SK-N-SH (cell line): ENCODE measurements at regions not wholly inside any gene's neighbourhood (a gene's known extent, or its start where the extent isn't known, plus 50 kb on each side); places are given as distances from the start of the nearest gene placed in this dataset.
A peak's percentile ranks its signal among the peaks of the same experiment; 100 is the strongest.
"Not testable (repeated sequence)": the region's sequence is repeated elsewhere in the genome, so short reads cannot be mapped to it uniquely, and the experiment has no call there.

ENCODE experiments used
- CTCF ChIA-PET: fragments of 300-600, 350-600 bp; formaldehyde crosslinking; extraction: SDS; loops from one replicate; lab custom pipeline; 2021; lab: Yijun Ruan, JAX
- POLR2A ChIA-PET: fragments of 350-600 bp; sonication (Branson Sonifier 250); formaldehyde crosslinking; extraction: SDS; loops from one replicate; lab custom pipeline; 2020; ENCODE audit warnings: antibody characterized with exemption, inconsistent platforms; lab: Yijun Ruan, JAX
- DNase-seq: peaks from one replicate; pipeline ENCODE4 v3.0.0; 2012
- H2AFZ ChIP-seq: fragments of 200-600 bp; sonication (generic); 2 replicates; pipeline ENCODE4 v1.8.1; 2016; ENCODE audit warnings: antibody characterized with exemption, mild to moderate bottlenecking, low read depth
- H3F3A ChIP-seq: fragments of 200-600 bp; sonication (generic); replicated peaks from 2 replicates; pipeline ENCODE3; 2016; ENCODE audit warnings: antibody characterized with exemption, mild to moderate bottlenecking; ENCODE audit not compliant: insufficient read depth
- H3K27ac ChIP-seq, 2 experiments: fragments of 200-500 bp in 1 of 2; fragments of 200-600 bp in 1 of 2; sonication (Bioruptor generic) in 1 of 2; sonication (generic), shearing (Covaris generic) in 1 of 2; 2 replicates each; pipeline versions ENCODE4 v1.5.1 to v1.6.1; 2014 to 2016; ENCODE audit warnings: low read depth in 2 of 2, inconsistent platforms in 1 of 2, low read length in 1 of 2, mild to moderate bottlenecking in 1 of 2, mixed read lengths in 1 of 2
- H3K27me3 ChIP-seq: fragments of 200-600 bp; sonication (generic), shearing (Covaris generic); 2 replicates; pipeline ENCODE4 v1.6.1; 2016; ENCODE audit warnings: mixed run types; ENCODE audit not compliant: insufficient read depth
- H3K36me3 ChIP-seq, 2 experiments: fragments of 200-500 bp in 1 of 2; fragments of 200-600 bp in 1 of 2; sonication (Bioruptor generic) in 1 of 2; sonication (generic) in 1 of 2; replicated peaks in 1 of 2; 2 replicates each; pipeline versions ENCODE3 to v1.5.1; 2014 to 2016; ENCODE audit warnings: low read length in 1 of 2, mild to moderate bottlenecking in 1 of 2; ENCODE audit not compliant: insufficient read depth in 2 of 2, control insufficient read depth in 1 of 2
- H3K4me1 ChIP-seq, 2 experiments: fragments of 200-500 bp in 1 of 2; fragments of 200-600 bp in 1 of 2; sonication (Bioruptor generic) in 1 of 2; sonication (generic), shearing (Covaris generic) in 1 of 2; 2 replicates each; pipeline versions ENCODE4 v1.5.1 to v1.6.1; 2014 to 2016; ENCODE audit warnings: low read depth in 1 of 2, low read length in 1 of 2, mixed run types in 1 of 2; ENCODE audit not compliant: insufficient read depth in 2 of 2, control insufficient read depth in 1 of 2
- H3K4me2 ChIP-seq: fragments of 200-600 bp; sonication (generic), shearing (Covaris generic); 2 replicates; pipeline ENCODE4 v1.6.1; 2017; ENCODE audit warnings: mixed run types
- H3K4me3 ChIP-seq, 2 experiments: fragments of 200-500 bp in 1 of 2; fragments of 200-600 bp in 1 of 2; sonication (Bioruptor generic) in 1 of 2; sonication (generic), shearing (Covaris generic) in 1 of 2; 2 replicates each; pipeline versions ENCODE4 v1.5.1 to v1.8.1; 2014 to 2016; ENCODE audit warnings: low read depth in 2 of 2, inconsistent platforms in 1 of 2, low read length in 1 of 2, mild to moderate bottlenecking in 1 of 2, mixed read lengths in 1 of 2, moderate library complexity in 1 of 2
- H3K79me2 ChIP-seq: fragments of 200-600 bp; sonication (generic); 2 replicates; pipeline ENCODE4 v1.8.1; 2017; ENCODE audit warnings: mild to moderate bottlenecking; ENCODE audit not compliant: insufficient read depth
- H3K9ac ChIP-seq: fragments of 200-600 bp; sonication (generic); 2 replicates; pipeline ENCODE4 v1.6.1; 2017; ENCODE audit warnings: mixed run types
- H3K9me2 ChIP-seq: fragments of 200-600 bp; sonication (generic); 2 replicates; pipeline ENCODE4 v1.6.1; 2017; ENCODE audit warnings: mixed run types
- H3K9me3 ChIP-seq: fragments of 200-600 bp; sonication (generic); 2 replicates; pipeline ENCODE4 v1.6.1; 2017; ENCODE audit warnings: mixed run types, mild to moderate bottlenecking, moderate library complexity
- H4K20me1 ChIP-seq: fragments of 200-600 bp; sonication (generic); 2 replicates; pipeline ENCODE4 v1.6.1; 2017; ENCODE audit warnings: mild to moderate bottlenecking, mixed run types; ENCODE audit not compliant: insufficient read depth
- FOXM1 ChIP-seq: IDR thresholded peaks from 2 replicates; pipeline ENCODE4 v1.4.0; 2012; ENCODE audit warnings: low read depth, mild to moderate bottlenecking
- GABPA ChIP-seq: IDR thresholded peaks from 2 replicates; pipeline ENCODE4 v1.4.0; 2012; ENCODE audit warnings: low read depth, mild to moderate bottlenecking
- GATA2 ChIP-seq: sonication (generic); formaldehyde crosslinking; IDR thresholded peaks from 2 replicates; pipeline ENCODE4 v1.5.0; 2020; ENCODE audit warnings: mild to moderate bottlenecking, missing genetic modification reagents
- JUND ChIP-seq: IDR thresholded peaks from 2 replicates; pipeline ENCODE4 v1.4.0; 2012
- NFIC ChIP-seq: IDR thresholded peaks from 2 replicates; pipeline ENCODE4 v1.4.0; 2012; ENCODE audit warnings: borderline replicate concordance
- PBX3 ChIP-seq: IDR thresholded peaks from 2 replicates; pipeline ENCODE4; 2012
- POLR2AphosphoS5 ChIP-seq: IDR thresholded peaks from 2 replicates; pipeline ENCODE4 v1.6.1; 2012; ENCODE audit warnings: low read depth, low read length
- RAD21 ChIP-seq: IDR thresholded peaks from 2 replicates; pipeline ENCODE4 v1.6.1; 2012; ENCODE audit warnings: mild to moderate bottlenecking, low read length
- RCOR1 ChIP-seq: fragments of 150-350 bp; IDR thresholded peaks from 2 replicates; pipeline ENCODE4 v1.6.1; 2017; ENCODE audit warnings: antibody characterized with exemption, low read length
- TCF12 ChIP-seq: IDR thresholded peaks from 2 replicates; pipeline ENCODE4 v1.4.0; 2012
- ZBTB33 ChIP-seq: IDR thresholded peaks from 2 replicates; pipeline ENCODE4 v1.4.0; 2012; ENCODE audit warnings: low read depth, borderline replicate concordance
- whole genome bisulfite sequencing: methylation state at CpG from one replicate; pipeline ENCODE4 v1.1.6; 2017; ENCODE audit warnings: low lambda C conversion rate; 5-methylcytosine and 5-hydroxymethylcytosine counted together

GRCh38 chr21:15976807-15977206, 247.0 kb downstream of the USP25 start:
- H3K4me3 ChIP-seq: no peak overlapping the region
- H3K27me3 ChIP-seq: no peaks in the 10 kb centered on the region
- TF ChIP-seq PBX3: no peak
- TF ChIP-seq JUND: no peak
- TF ChIP-seq TCF12: no peak
- peak; percentile 35; the same call in 1 of the 2 replicates for TF ChIP-seq RAD21
- no peak for TF ChIP-seq POLR2AphosphoS5
- TF ChIP-seq, all 33 proteins: peak for 1
- Histone ChIP-seq H3K36me3 (no peaks in the 10 kb centered on the region), H3K27ac (no peak overlapping the region), H4K20me1 (no peaks in the 10 kb centered on the region), H3K9me2 (no peaks in the 10 kb centered on the region), H2AFZ (no peak overlapping the region), H3F3A (no peaks in the 10 kb centered on the region), H3K9me3 (no peaks in the 10 kb centered on the region), H3K79me2 (no peaks in the 10 kb centered on the region), H3K4me1 (peaks cover 0 to 3% of the 10 kb centered on the region in 2 experiments; a peak in 2 of 4 replicates), H3K9ac (no peak overlapping the region), H3K4me2 (no peak overlapping the region)
- ChIA-PET CTCF (interaction anchor here (1.4 kb wide), 1 partner anchor 12 kb away, joined by 5 read pairs; no protein-coding TSS in a partner anchor), POLR2A (no interaction called here)
- DNase-seq: no peak
- WGBS: 46% methylated on average over 1 of the region's 1 CpG

GRCh38 chr21:15978215-15978738, 248.5 kb downstream of the USP25 start:
- H3K9ac ChIP-seq: no peak overlapping the region
- no peak overlapping the region for H3K4me2 ChIP-seq
- ChIA-PET CTCF (interaction anchor here (0.8 to 1.1 kb wide), 4 partner anchors 18 to 448 kb away, joined by 3 read pairs; no protein-coding TSS in a partner anchor), POLR2A (no interaction called here)
- no peak overlapping the region for H3K4me3 ChIP-seq
- H3K27ac ChIP-seq: peak overlapping the region in 1 of 2 experiments; percentile 16; a peak in 1 of 4 replicates
- H3K9me3 ChIP-seq: no peaks in the 10 kb centered on the region
- DNase-seq: no peak
- no peaks in the 10 kb centered on the region for H3K36me3 ChIP-seq
- TF ChIP-seq FOXM1 (no peak), PBX3 (no peak), ZBTB33 (no peak), TCF12 (no peak), GABPA (no peak), GATA2 (CRISPR knock-in tag) (peak; percentile 53; the same call in 1 of the 2 replicates), NFIC (no peak), RCOR1 (no peak)
- H3K9me2 ChIP-seq: no peaks in the 10 kb centered on the region
- no peaks in the 10 kb centered on the region for H3K27me3 ChIP-seq
- no peaks in the 10 kb centered on the region for H3F3A ChIP-seq
- peaks cover 0 to 3% of the 10 kb centered on the region in 2 experiments; a peak in 2 of 4 replicates for H3K4me1 ChIP-seq
- H2AFZ ChIP-seq: no peak overlapping the region
- WGBS: 22% methylated on average over 3 of the region's 3 CpGs
- H3K79me2 ChIP-seq: no peaks in the 10 kb centered on the region
- no peaks in the 10 kb centered on the region for H4K20me1 ChIP-seq

GRCh38 chr21:15979493-15979892, 249.7 kb downstream of the USP25 start:
- CTCF ChIA-PET, DNase-seq, H3F3A ChIP-seq, H3K4me2 ChIP-seq, H3K4me3 ChIP-seq, H3K9me2 ChIP-seq, H3K4me1 ChIP-seq, H3K27me3 ChIP-seq, H4K20me1 ChIP-seq, H2AFZ ChIP-seq, H3K27ac ChIP-seq, H3K9me3 ChIP-seq, POLR2A ChIA-PET, H3K36me3 ChIP-seq, H3K9ac ChIP-seq, H3K79me2 ChIP-seq: not testable (repeated sequence)
- WGBS: 89% methylated on average over 6 of the region's 6 CpGs
